IMR-90 (cell line): ENCODE measurements at regions not wholly inside any gene's neighbourhood (a gene's known extent, or its start where the extent isn't known, plus 50 kb on each side); places are given as distances from the start of the nearest gene placed in this dataset.

Experiments used
- ATAC-seq: fragments of 200-7000 bp; cut with Tn5 transposase; 2 replicates; pipeline ENCODE4 v1.9.1; 2020; ENCODE audit warnings: low read depth, mild to moderate bottlenecking, moderate library complexity
- BruUV-seq: library from RNA; stranded (reverse); fragments of 400-500 nt; replicated peaks from 2 replicates; lab custom pipeline; 2021; lab: Mats Ljungman, UMichigan
- CTCF ChIA-PET: fragments of 300-600 bp; formaldehyde crosslinking; extraction: SDS; loops from one replicate; lab custom pipeline; 2021; ENCODE audit warnings: antibody characterized with exemption; lab: Yijun Ruan, JAX
- POLR2A ChIA-PET: fragments of 300-600 bp; sonication (Branson Sonifier 250); formaldehyde crosslinking; loops from one replicate; lab custom pipeline; 2022; ENCODE audit warnings: antibody characterized with exemption; ENCODE audit not compliant: unreplicated experiment; lab: Charles Lee
- DNase-seq: peaks from one replicate; pipeline ENCODE4 v3.0.0; 2013
- H2AFZ ChIP-seq: replicated peaks from 2 replicates; pipeline ENCODE3; 2013; ENCODE audit warnings: low read length, mild to moderate bottlenecking; ENCODE audit not compliant: poor library complexity
- H2AK5ac ChIP-seq: 2 replicates; pipeline ENCODE4 v1.6.1; 2013; ENCODE audit warnings: low read depth, low read length, inconsistent platforms
- H2AK9ac ChIP-seq: replicated peaks from 2 replicates; pipeline ENCODE3; 2013; ENCODE audit warnings: mild to moderate bottlenecking, low read depth, low read length, moderate library complexity; ENCODE audit not compliant: poor library complexity
- H2BK120ac ChIP-seq: 2 replicates; pipeline ENCODE4 v1.6.1; 2013; ENCODE audit warnings: low read depth, low read length, inconsistent platforms
- H2BK15ac ChIP-seq: 3 replicates; pipeline ENCODE4 v1.6.1; 2013; ENCODE audit warnings: low read depth, low read length, inconsistent platforms
- H2BK20ac ChIP-seq: 2 replicates; pipeline ENCODE4 v1.6.1; 2013; ENCODE audit warnings: low read depth, mild to moderate bottlenecking, inconsistent platforms, low read length, moderate library complexity
- H2BK5ac ChIP-seq: 2 replicates; pipeline ENCODE4 v1.6.1; 2013; ENCODE audit warnings: mild to moderate bottlenecking, low read depth, low read length, inconsistent platforms; ENCODE audit not compliant: poor library complexity, severe bottlenecking
- H3K14ac ChIP-seq: replicated peaks from 2 replicates; pipeline ENCODE4 v1.6.1; 2013; ENCODE audit warnings: low read depth, low read length, inconsistent platforms
- H3K18ac ChIP-seq: 2 replicates; pipeline ENCODE4 v1.6.1; 2013; ENCODE audit warnings: low read depth, low read length, control low read depth
- H3K23ac ChIP-seq: 2 replicates; pipeline ENCODE4 v1.6.1; 2013; ENCODE audit warnings: low read depth, low read length, inconsistent platforms
- H3K27ac ChIP-seq: 2 replicates; pipeline ENCODE4 v1.5.1; 2013; ENCODE audit warnings: mild to moderate bottlenecking, control low read depth, low read length; ENCODE audit not compliant: insufficient read depth
- H3K27me3 ChIP-seq: 2 replicates; pipeline ENCODE4 v1.6.1; 2013; ENCODE audit warnings: low read length; ENCODE audit not compliant: control insufficient read depth, insufficient read depth
- H3K36me3 ChIP-seq: 2 replicates; pipeline ENCODE4 v1.6.1; 2013; ENCODE audit warnings: low read length, mixed read lengths; ENCODE audit not compliant: control insufficient read depth, insufficient read depth
- H3K4ac ChIP-seq: 2 replicates; pipeline ENCODE4 v1.6.1; 2013; ENCODE audit warnings: low read depth, low read length, inconsistent platforms
- H3K4me1 ChIP-seq: 2 replicates; pipeline ENCODE4 v1.6.1; 2013; ENCODE audit warnings: low read length, mixed read lengths; ENCODE audit not compliant: control insufficient read depth, insufficient read depth
- H3K4me2 ChIP-seq: 2 replicates; pipeline ENCODE4 v1.6.1; 2013; ENCODE audit warnings: low read depth, mild to moderate bottlenecking, control low read depth, low read length, moderate library complexity
- H3K4me3 ChIP-seq: 2 replicates; pipeline ENCODE4 v1.5.1; 2013; ENCODE audit warnings: low read depth, mild to moderate bottlenecking, control low read depth, low read length, moderate library complexity; ENCODE audit not compliant: insufficient read depth
- H3K56ac ChIP-seq: 2 replicates; pipeline ENCODE4 v1.6.1; 2013; ENCODE audit warnings: low read length, inconsistent platforms; ENCODE audit not compliant: insufficient read depth; ENCODE audit errors: extremely low read depth
- H3K79me1 ChIP-seq, 2 experiments: 2 replicates each; pipeline ENCODE4 v1.6.1; 2013; ENCODE audit warnings: low read length in 2 of 2, inconsistent platforms in 1 of 2, low read depth in 1 of 2
- H3K9ac ChIP-seq: 2 replicates; pipeline ENCODE4 v1.6.1; 2013; ENCODE audit warnings: low read depth, low read length, control low read depth
- H3K9me1 ChIP-seq: 2 replicates; pipeline ENCODE4 v1.6.1; 2013; ENCODE audit warnings: low read length, inconsistent platforms; ENCODE audit not compliant: insufficient read depth
- H3K9me3 ChIP-seq: 2 replicates; pipeline ENCODE4 v1.6.1; 2013; ENCODE audit warnings: low read length; ENCODE audit not compliant: control insufficient read depth, insufficient read depth
- H4K20me1 ChIP-seq: 2 replicates; pipeline ENCODE4 v1.6.1; 2013; ENCODE audit warnings: low read length, inconsistent platforms; ENCODE audit not compliant: insufficient read depth
- H4K5ac ChIP-seq: 2 replicates; pipeline ENCODE4 v1.6.1; 2013; ENCODE audit warnings: mild to moderate bottlenecking, low read depth, low read length, control low read depth
- H4K8ac ChIP-seq, 2 experiments: 2 replicates each; pipeline ENCODE4 v1.6.1; 2013; ENCODE audit warnings: low read depth in 2 of 2, low read length in 2 of 2, control low read depth in 1 of 2, inconsistent platforms in 1 of 2
- H4K91ac ChIP-seq: 2 replicates; pipeline ENCODE4 v1.6.1; 2013; ENCODE audit warnings: low read depth, low read length, inconsistent platforms; ENCODE audit not compliant: insufficient read depth
- CEBPB ChIP-seq: IDR thresholded peaks from 2 replicates; pipeline ENCODE4 v1.6.1; 2012; ENCODE audit warnings: low read depth, low read length, improper control_type of control experiment
- FOS ChIP-seq: fragments of 150-350 bp; IDR thresholded peaks from 2 replicates; pipeline ENCODE4 v1.6.1; 2016; ENCODE audit warnings: low read depth, low read length
- MAZ ChIP-seq: IDR thresholded peaks from 2 replicates; pipeline ENCODE4 v1.6.1; 2012; ENCODE audit warnings: low read depth, mild to moderate bottlenecking, low read length, improper control_type of control experiment, moderate library complexity, borderline replicate concordance
- NFE2L2 ChIP-seq: fragments of 150-350 bp; IDR thresholded peaks from 2 replicates; pipeline ENCODE4 v1.6.1; 2016; ENCODE audit warnings: low read depth, mild to moderate bottlenecking, low read length
- RCOR1 ChIP-seq: IDR thresholded peaks from 2 replicates; pipeline ENCODE4 v1.6.1; 2012; ENCODE audit warnings: mild to moderate bottlenecking, low read length, improper control_type of control experiment; ENCODE audit not compliant: insufficient replicate concordance
- USF2 ChIP-seq: fragments of 150-350 bp; IDR thresholded peaks from 2 replicates; pipeline ENCODE4 v1.6.1; 2017; ENCODE audit warnings: mild to moderate bottlenecking, antibody characterized with exemption, low read length, low read depth
- WGBS, 2 experiments: methylation state at CpG; one replicate each; pipeline versions ENCODE4 v1.1.5 to v1.1.7; 2013; ENCODE audit warnings: missing lambda C conversion rate in 2 of 2; ENCODE audit not compliant: insufficient read length in 1 of 2; ENCODE audit errors: extremely low coverage in 2 of 2; 5-methylcytosine and 5-hydroxymethylcytosine counted together
- dilution Hi-C: fragments of 300-500 bp; cut with HindIII; formaldehyde crosslinking; loops from one replicate; pipeline ENCODE4 v1.14.3; 2018; ENCODE audit warnings: low sequenced_read_pairs; ENCODE audit not compliant: unreplicated experiment
- in situ Hi-C: fragments of 300-500 bp; cut with MboI; formaldehyde crosslinking; loops from 3 replicates; pipeline ENCODE4 v1.14.3; 2019; ENCODE audit warnings: low sequenced_read_pairs, inconsistent platforms, mixed read lengths
- intact Hi-C: fragments of 100-400 bp; cut with micrococcal nuclease; formaldehyde crosslinking; loops from 2 replicates; pipeline ENCODE4 v1.10.0; 2022
- TF ChIP-seq, protein P1 (sequence below): conservative IDR thresholded peaks from 2 replicates; pipeline ENCODE4 v1.5.1; 2012; ENCODE audit warnings: mild to moderate bottlenecking, low read depth, low read length, improper control_type of control experiment

GRCh38 chr12:70060634-70061033 is 182.6 kb upstream of the CNOT2 start:
- POLR2A ChIA-PET: no interaction called here
- no TSS peak for BruUV-seq

More at GRCh38 chr12:70060634-70061033, 182.6 kb upstream of the CNOT2 start:
- H3K4me2 ChIP-seq: no peak overlapping the region
- CTCF ChIA-PET: no interaction called here
- H3K27ac ChIP-seq: no peak overlapping the region
- H2BK20ac ChIP-seq: no peak overlapping the region
- no peaks in the 10 kb centered on the region for H3K36me3 ChIP-seq
- H2BK120ac ChIP-seq: no peak overlapping the region
- dilution Hi-C loops: no loop called here
- H2BK5ac ChIP-seq: no peak overlapping the region
- intact Hi-C loops: no loop called here
- no peak overlapping the region for H3K4me3 ChIP-seq
- H3K4ac ChIP-seq: no peak overlapping the region
- no peak overlapping the region for H2AFZ ChIP-seq
- H3K9me1 ChIP-seq: no peaks in the 10 kb centered on the region
- no peaks in the 10 kb centered on the region for H3K79me1 ChIP-seq
- H4K20me1 ChIP-seq: no peaks in the 10 kb centered on the region
- no peaks in the 10 kb centered on the region for H3K9me3 ChIP-seq
- TF ChIP-seq FOS (no peak), RCOR1 (no peak), MAZ (no peak), NFE2L2 (no peak), USF2 (no peak), CEBPB (no peak)
- TF ChIP-seq, protein P1, sequence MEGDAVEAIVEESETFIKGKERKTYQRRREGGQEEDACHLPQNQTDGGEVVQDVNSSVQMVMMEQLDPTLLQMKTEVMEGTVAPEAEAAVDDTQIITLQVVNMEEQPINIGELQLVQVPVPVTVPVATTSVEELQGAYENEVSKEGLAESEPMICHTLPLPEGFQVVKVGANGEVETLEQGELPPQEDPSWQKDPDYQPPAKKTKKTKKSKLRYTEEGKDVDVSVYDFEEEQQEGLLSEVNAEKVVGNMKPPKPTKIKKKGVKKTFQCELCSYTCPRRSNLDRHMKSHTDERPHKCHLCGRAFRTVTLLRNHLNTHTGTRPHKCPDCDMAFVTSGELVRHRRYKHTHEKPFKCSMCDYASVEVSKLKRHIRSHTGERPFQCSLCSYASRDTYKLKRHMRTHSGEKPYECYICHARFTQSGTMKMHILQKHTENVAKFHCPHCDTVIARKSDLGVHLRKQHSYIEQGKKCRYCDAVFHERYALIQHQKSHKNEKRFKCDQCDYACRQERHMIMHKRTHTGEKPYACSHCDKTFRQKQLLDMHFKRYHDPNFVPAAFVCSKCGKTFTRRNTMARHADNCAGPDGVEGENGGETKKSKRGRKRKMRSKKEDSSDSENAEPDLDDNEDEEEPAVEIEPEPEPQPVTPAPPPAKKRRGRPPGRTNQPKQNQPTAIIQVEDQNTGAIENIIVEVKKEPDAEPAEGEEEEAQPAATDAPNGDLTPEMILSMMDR: no peak
- ATAC-seq: no peak
- H2AK5ac ChIP-seq: no peak overlapping the region
- H4K5ac ChIP-seq: no peak overlapping the region
- H3K23ac ChIP-seq: no peak overlapping the region
- H3K9ac ChIP-seq: no peak overlapping the region
- no peak overlapping the region for H3K18ac ChIP-seq
- no CpG with 5 or more reads among the region's 1 CpG for WGBS, 2 experiments
- H4K8ac ChIP-seq: no peak overlapping the region
- no peak for DNase-seq
- in situ Hi-C loops: no loop called here
- no peak overlapping the region for H4K91ac ChIP-seq
- H3K14ac ChIP-seq: no peak overlapping the region
- H2AK9ac ChIP-seq: no peak overlapping the region
- H2BK15ac ChIP-seq: no peak overlapping the region
- H3K27me3 ChIP-seq: no peaks in the 10 kb centered on the region
- no peaks in the 10 kb centered on the region for H3K4me1 ChIP-seq
- H3K56ac ChIP-seq: no peak overlapping the region
